ENCODE measurements at regions not wholly inside any gene's neighbourhood (a gene's known extent, or its start where the extent isn't known, plus 50 kb on each side); places are given as distances from the start of the nearest gene placed in this dataset.

DNA sequence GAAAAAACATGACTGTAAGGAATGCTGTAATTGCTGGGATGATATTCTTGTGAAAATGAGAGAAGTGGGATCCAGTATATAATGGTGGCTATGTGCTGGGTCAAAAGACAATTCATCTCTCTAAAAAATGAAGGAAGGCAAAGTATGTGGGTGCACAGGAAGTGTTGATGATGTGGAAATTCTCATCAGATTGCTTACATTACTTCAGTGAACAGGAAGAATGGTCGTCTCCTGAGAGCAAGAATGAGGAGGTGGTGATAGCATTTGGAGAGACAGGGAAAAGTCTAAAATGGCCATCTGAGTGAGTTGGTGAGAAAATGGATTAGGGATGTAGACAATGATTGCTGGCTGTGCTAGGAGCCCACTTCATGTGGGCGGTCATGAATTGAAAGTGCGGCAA lies 253.5 kb upstream of the NREP start:
- Mint-ChIP-seq H3K27me3 (no peaks in the 10 kb centered on the region), H3K27ac (no peak overlapping the region), H3K9me3 (no peaks in the 10 kb centered on the region), H3K36me3 (no peaks in the 10 kb centered on the region), H3K4me1 (no peaks in the 10 kb centered on the region), H3K4me3 (no peak overlapping the region)
- no peak for ATAC-seq

DNA sequence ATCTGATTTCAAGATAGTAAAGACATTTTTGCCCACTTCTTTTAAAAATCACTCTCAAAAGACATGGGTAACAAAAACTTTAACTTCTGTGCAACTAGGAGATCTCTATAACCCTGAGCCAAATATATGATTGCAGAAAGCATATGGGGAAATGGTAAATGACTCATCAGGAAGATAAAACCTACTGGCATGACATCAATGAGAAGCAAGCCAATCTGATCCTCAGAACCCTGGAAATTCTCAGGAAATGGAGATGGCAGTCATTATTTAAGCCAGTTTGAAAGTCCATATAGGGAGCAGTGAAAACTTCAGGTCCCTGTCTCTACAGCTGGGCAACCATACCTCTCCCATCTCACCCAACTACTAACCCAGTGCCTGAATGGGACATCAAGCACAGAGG lies 249.7 kb upstream of the NREP start:
- Mint-ChIP-seq H3K27me3 (no peaks in the 10 kb centered on the region), H3K36me3 (no peaks in the 10 kb centered on the region), H3K9me3 (no peaks in the 10 kb centered on the region), H3K27ac (no peak overlapping the region), H3K4me1 (no peaks in the 10 kb centered on the region), H3K4me3 (no peak overlapping the region)
- ATAC-seq, result no peak

DNA sequence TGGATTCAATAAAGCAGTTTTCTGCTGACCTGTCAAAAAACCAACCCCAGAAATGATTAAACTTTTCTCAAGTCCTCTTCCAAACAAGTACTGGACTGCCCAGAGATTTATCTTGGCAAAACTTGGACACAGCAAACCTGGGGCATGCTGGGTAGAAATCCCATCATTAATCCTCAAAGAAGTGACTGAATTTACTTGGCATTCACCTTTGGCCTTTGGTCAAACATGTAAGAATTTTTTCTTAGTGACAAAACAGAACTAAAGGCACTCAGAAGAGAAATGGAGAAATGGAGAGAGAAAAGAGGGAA lies 248.6 kb upstream of the NREP start:
- ATAC-seq, result no peak
- Mint-ChIP-seq H3K27ac (no peak overlapping the region), H3K9me3 (no peaks in the 10 kb centered on the region), H3K27me3 (no peaks in the 10 kb centered on the region), H3K4me1 (no peaks in the 10 kb centered on the region), H3K36me3 (no peaks in the 10 kb centered on the region), H3K4me3 (no peak overlapping the region)

DNA sequence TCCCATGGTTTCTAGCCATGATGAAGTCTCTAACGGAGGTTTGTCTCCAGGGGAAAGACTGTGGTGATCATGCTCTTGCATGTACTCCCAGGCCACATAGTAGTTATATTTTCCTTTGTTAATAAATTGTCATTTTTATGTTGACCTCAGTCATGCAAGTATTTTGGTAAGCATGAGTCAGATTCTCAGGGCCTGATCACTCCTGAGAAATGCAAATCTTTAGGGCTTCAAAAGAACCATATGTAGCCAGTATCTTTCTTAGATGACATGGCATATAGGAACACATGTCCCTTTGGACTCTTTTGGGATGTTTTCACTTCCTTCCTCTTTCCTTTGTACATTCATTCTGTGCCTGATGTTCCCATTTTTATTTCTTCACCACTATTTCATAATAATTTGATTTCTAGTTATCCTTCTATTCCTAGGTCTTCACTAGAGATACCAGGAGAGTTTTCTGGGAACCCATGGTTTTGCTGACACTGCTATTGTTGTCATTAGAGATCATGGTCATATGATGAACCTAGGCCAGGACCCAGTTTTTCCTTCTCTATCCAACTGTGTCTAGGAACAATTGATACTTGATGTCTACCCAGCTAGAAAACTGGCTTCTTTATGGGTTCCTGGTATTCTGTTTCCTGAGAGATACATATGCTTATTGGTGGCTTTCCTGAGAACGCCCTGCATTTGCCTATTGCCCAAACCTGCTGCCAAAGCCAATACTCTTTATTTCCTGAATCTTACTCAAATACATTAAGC lies 248.1 kb upstream of the NREP start:
- H3K27me3 Mint-ChIP-seq, result no peaks in the 10 kb centered on the region

DNA sequence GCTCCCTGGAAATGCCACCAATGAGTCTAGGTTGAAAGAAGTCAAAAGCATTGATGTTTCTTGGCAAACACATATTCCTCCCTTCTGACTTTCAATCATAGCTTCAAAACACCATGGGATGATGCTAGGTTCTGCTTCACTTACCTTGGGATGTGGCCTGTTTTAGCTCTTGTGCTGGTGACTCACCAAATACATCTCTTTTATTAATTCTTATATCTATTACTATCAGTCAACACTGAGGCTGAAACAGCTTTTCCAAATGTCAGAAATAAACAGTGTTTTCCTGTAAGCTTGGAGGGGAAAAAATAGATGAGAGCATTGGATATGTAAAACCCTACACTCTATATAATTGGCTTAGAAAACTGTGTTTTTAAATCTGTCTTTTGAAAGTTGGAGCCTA lies 245.4 kb upstream of the NREP start:
- ATAC-seq, result no peak
- Mint-ChIP-seq H3K9me3 (no peaks in the 10 kb centered on the region), H3K4me1 (no peaks in the 10 kb centered on the region), H3K27me3 (no peaks in the 10 kb centered on the region), H3K4me3 (no peak overlapping the region), H3K27ac (no peak overlapping the region), H3K36me3 (no peaks in the 10 kb centered on the region)

More for the DNA sequence above, 248.1 kb upstream of the NREP start:
- Mint-ChIP-seq H3K27ac (no peak overlapping the region), H3K9me3 (no peaks in the 10 kb centered on the region), H3K36me3 (no peaks in the 10 kb centered on the region), H3K4me1 (no peaks in the 10 kb centered on the region), H3K4me3 (no peak overlapping the region)
- no peak for ATAC-seq

DNA sequence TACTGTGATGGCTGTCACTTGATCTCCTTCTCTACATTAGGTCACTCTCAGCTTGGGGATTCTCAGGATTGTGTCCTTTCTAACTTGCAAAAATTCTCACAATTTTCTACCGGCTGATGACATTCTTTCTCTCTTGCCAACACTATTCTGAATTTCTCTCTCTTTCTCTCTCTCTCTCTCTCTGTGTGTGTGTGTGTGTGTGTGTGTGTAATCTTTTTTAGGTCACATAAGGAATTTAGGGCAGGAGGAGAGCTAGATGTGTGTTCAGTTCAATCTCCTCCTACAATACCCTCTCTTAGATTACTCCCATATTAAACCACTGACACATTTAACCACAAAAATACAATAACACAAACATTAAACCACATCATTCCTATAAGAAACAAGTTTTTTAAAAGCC lies 242.3 kb upstream of the NREP start:
- Mint-ChIP-seq H3K27ac (no peak overlapping the region), H3K9me3 (no peaks in the 10 kb centered on the region)

DNA sequence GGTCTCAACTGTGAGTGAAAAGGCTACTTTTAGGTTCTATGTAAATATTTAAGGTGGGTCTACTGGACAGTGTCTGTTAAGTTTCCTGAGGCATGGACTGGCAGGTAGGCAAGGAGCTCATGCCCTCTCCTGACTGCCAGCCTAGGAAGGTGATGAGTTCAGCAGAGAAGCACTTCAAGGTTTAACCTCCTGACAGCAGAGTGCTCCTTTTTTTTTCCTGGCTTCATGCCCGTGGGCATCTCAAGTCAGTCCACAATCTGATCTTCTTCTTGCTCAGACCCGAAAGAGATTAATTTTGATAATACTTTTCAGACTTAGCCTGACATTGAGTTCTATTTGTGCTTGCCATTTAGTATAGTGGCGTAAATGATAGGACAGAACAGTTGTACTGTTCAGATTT lies 241.9 kb upstream of the NREP start:
- Mint-ChIP-seq H3K36me3 (no peaks in the 10 kb centered on the region), H3K27ac (no peak overlapping the region), H3K9me3 (no peaks in the 10 kb centered on the region), H3K4me1 (no peaks in the 10 kb centered on the region), H3K27me3 (no peaks in the 10 kb centered on the region), H3K4me3 (no peak overlapping the region)
- no peak for ATAC-seq

More for the DNA sequence above, 242.3 kb upstream of the NREP start:
- no peaks in the 10 kb centered on the region for H3K27me3 Mint-ChIP-seq
- no peaks in the 10 kb centered on the region for H3K4me1 Mint-ChIP-seq
- no peak for ATAC-seq
- no peak overlapping the region for H3K4me3 Mint-ChIP-seq
- H3K36me3 Mint-ChIP-seq, result no peaks in the 10 kb centered on the region

DNA sequence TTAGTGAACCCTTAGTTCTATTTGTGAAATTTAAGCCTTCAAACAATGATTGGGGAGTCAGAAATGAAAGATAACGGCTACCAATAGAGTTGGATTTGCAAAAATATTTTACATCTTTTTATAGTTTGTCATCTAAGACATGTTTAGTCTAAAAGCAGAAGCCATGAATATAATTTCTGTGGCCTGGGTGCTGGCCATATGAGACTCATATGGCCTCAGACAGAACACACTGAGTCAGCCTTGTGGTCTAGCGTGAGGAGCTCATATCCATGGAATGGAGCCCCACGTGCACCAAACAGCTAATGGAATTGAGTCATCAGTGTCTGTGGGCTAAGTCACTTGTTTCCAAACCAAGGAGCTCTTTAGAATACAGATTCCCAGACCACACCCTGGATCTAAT lies 240.7 kb upstream of the NREP start:
- H3K4me3 Mint-ChIP-seq, result no peak overlapping the region
- H3K27ac Mint-ChIP-seq, result no peak overlapping the region
- ATAC-seq, result no peak

DNA sequence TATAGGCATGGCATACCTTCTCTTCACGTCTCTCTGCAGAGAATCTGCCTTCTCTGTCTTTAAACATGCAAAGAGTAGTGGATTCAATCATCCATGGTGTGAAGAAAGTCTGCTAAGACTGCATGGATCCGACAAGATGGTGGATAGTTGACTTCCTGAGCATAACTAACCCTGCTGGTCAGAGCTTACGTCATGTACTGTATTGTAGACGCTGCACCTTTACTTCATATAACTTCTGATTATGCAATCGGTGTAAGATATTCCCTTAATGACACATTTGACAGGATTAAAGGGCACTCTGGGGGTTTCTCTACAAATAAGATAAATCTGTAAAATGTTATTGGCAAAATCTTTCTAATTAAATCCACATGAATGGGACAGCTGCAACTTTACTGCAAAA lies 240.3 kb upstream of the NREP start:
- ATAC-seq, result no peak
- Mint-ChIP-seq H3K36me3 (no peaks in the 10 kb centered on the region), H3K27ac (no peak overlapping the region), H3K4me3 (no peak overlapping the region), H3K27me3 (no peaks in the 10 kb centered on the region), H3K4me1 (no peaks in the 10 kb centered on the region), H3K9me3 (no peaks in the 10 kb centered on the region)

More for the DNA sequence above, 240.7 kb upstream of the NREP start:
- H3K27me3 Mint-ChIP-seq, result no peaks in the 10 kb centered on the region
- no peaks in the 10 kb centered on the region for H3K36me3 Mint-ChIP-seq
- no peaks in the 10 kb centered on the region for H3K4me1 Mint-ChIP-seq
- no peaks in the 10 kb centered on the region for H3K9me3 Mint-ChIP-seq

DNA sequence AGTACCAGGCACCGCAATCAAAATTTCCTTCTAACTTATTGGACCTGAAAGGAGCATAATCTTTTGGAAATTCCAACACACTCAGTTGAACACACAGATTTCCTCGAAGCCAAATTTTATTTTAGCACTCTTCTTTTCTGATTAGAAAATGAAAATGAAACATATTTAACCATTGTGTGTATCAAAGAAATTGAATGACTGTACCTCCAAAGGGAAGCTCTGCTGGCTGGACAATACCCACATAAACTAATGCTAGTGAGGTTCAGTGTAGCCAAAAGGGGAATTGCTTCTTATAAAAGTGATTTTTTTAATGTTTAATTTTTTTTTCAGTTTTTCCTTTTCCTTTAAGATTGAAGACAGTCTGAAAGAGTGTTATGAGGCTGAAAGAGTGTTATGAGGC lies 239.6 kb upstream of the NREP start:
- no peaks in the 10 kb centered on the region for H3K4me1 Mint-ChIP-seq
- H3K36me3 Mint-ChIP-seq, result no peaks in the 10 kb centered on the region
- no peak overlapping the region for H3K27ac Mint-ChIP-seq
- no peak overlapping the region for H3K4me3 Mint-ChIP-seq
- H3K27me3 Mint-ChIP-seq, result no peaks in the 10 kb centered on the region
- no peaks in the 10 kb centered on the region for H3K9me3 Mint-ChIP-seq
- ATAC-seq, result no peak

DNA sequence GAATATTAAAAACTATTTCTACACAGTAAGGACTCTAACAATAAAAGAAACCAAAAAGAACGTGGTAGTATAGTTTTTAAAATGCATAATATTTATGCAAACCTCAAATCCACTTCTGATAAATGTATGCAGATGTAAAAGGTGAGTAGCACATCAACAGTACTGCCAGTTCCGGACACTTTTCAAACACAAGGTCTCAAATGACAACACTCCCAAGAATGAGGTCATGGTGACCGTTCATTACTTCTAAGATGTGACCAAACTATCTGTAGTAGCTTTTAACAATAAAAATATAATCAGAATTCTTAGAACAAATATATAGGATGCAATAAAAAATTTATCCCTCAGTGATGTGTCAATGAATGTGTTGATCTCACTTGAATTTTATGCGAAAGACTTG lies 238.7 kb upstream of the NREP start:
- Mint-ChIP-seq H3K27me3 (no peaks in the 10 kb centered on the region), H3K9me3 (no peaks in the 10 kb centered on the region), H3K36me3 (no peaks in the 10 kb centered on the region), H3K4me3 (no peak overlapping the region), H3K4me1 (no peaks in the 10 kb centered on the region), H3K27ac (no peak overlapping the region)
- ATAC-seq, result no peak

DNA sequence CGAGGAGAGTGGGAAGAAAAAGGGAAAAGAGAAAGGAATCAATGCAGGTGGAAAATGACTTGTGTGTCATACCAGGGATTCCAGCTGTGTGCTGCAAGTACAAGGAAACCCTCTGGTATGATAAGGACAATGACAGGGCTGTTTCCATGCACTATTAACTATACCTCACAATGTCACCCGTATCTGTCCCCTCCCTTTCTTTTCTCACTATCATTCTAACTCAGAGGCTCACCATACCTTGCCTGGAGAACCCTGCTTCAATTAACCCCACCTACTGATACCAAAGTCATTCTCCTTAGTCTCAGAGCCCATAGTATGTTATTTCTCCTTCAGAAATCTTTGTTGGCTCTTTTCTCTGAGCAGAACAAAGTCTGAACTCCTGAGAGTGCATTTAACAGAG lies 236.2 kb upstream of the NREP start:
- Mint-ChIP-seq H3K4me3 (no peak overlapping the region), H3K9me3 (peaks cover 6% of the 10 kb centered on the region), H3K27me3 (no peaks in the 10 kb centered on the region), H3K27ac (no peak overlapping the region), H3K36me3 (no peaks in the 10 kb centered on the region), H3K4me1 (no peaks in the 10 kb centered on the region)
- ATAC-seq, result no peak

DNA sequence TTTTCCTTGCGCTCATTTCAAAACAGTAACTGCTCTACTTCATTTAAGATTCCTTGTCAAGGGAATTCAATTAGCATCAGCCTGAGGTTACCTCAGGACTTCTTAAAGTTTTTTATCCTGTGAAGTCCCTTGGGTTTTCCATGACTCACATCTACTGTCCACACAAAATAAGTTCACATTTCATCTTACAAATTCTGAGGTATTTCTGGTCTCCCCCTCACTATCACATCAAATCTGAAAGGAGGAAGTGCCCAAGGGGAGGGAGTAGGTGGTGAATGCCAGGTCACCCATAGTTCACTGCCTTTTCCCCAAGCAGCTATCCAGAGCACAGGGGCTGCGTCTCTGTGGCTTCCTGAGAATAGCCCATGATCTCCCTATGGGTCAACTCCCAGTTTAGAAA lies 227.1 kb upstream of the NREP start:
- no peaks in the 10 kb centered on the region for H3K4me1 Mint-ChIP-seq
- ATAC-seq, result no peak
- H3K36me3 Mint-ChIP-seq, result no peaks in the 10 kb centered on the region
- no peaks in the 10 kb centered on the region for H3K9me3 Mint-ChIP-seq
- no peaks in the 10 kb centered on the region for H3K27me3 Mint-ChIP-seq
- no peak overlapping the region for H3K4me3 Mint-ChIP-seq
- no peak overlapping the region for H3K27ac Mint-ChIP-seq

DNA sequence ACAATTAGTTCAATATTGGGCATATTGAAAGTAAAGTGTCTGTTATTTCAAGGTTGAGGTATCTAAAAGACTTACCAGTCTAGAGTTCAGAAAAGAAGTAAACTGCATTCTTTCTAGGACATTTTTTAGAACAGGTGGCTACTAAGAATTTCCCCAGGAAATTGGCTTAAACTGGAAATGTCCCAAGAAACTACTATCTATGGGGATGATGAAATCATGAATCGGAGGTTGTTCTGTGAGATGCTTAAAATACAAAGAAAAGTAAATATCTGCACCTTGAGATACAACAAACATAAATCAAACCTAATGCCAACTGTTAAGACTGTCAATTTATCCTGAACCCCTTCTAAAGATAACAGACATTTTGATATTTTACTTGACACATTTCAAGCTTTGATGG lies 226.5 kb upstream of the NREP start:
- Mint-ChIP-seq H3K27me3 (no peaks in the 10 kb centered on the region), H3K36me3 (no peaks in the 10 kb centered on the region), H3K4me1 (no peaks in the 10 kb centered on the region), H3K4me3 (no peak overlapping the region), H3K9me3 (no peaks in the 10 kb centered on the region), H3K27ac (no peak overlapping the region)
- no peak for ATAC-seq

DNA sequence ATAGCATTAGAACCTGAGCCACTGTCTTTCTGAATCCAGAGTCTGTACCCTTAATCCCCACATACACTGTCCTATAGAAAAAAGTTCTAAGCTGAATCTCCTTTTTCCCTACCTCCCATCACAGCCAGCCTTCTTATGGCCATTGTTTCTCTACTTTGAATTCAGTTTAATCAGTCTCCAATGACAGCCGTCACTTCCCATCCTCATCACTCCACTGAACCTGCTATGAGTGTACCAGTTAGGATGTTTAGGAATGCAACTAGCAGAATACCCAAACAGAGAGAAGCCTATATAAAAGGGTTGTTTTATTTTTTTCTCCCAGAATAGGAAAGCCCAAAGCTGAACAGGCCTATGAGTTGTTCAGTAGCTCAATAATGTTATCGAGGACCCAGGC lies 220.4 kb upstream of the NREP start:
- no peak overlapping the region for H3K27ac Mint-ChIP-seq
- no peaks in the 10 kb centered on the region for H3K27me3 Mint-ChIP-seq
- H3K9me3 Mint-ChIP-seq, result no peaks in the 10 kb centered on the region
- no peaks in the 10 kb centered on the region for H3K36me3 Mint-ChIP-seq
- no peak for ATAC-seq
- H3K4me1 Mint-ChIP-seq, result no peaks in the 10 kb centered on the region
- no peak overlapping the region for H3K4me3 Mint-ChIP-seq

DNA sequence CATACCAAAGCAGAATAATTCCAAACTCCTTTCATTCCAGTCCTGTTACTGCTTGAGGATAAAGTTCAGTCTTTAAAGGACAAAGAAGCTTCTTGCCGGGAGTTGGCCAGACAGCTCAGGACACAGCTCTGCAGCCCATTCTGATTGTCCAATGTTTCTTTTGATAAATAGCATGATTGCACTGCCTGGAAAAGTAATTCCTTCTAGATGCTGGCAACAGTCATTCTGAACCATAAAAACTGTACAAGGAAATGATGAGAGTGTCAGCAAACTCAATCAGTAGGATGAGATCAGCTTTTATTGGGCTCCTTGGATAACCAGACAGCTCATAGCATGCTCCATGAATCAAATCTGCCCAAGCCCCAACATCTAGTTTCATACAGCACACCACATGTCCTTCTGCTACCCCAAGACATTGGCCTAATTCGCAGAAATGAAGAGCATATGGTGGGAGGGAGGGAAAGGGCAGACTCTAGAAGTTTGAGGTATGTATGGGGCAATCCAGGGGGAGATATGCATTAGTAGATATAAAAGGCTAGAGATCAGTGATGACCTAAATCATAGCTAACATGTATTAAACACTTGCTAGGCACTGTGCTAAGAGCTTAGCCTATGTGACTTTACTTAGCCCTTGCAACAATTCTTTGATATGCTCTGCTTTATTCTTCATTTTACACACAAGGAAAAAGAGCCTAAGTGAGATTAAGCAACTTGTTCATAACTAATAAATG lies 219.9 kb upstream of the NREP start:
- Mint-ChIP-seq H3K36me3 (no peaks in the 10 kb centered on the region), H3K27me3 (no peaks in the 10 kb centered on the region), H3K4me3 (no peak overlapping the region), H3K9me3 (no peaks in the 10 kb centered on the region), H3K4me1 (no peaks in the 10 kb centered on the region), H3K27ac (no peak overlapping the region)
- ATAC-seq, result no peak

Data from stimulated activated memory B cell treated with anti-CD40 and anti-IgM and Interleukin-4, amounts not matched to agents 10 μg/mL and 1 μg/mL and 100 μg/mL, for 72 hours (primary cell).